ENCODE measurements at regions not wholly inside any gene's neighbourhood (a gene's known extent, or its start where the extent isn't known, plus 50 kb on each side); places are given as distances from the start of the nearest gene placed in this dataset.

DNA sequence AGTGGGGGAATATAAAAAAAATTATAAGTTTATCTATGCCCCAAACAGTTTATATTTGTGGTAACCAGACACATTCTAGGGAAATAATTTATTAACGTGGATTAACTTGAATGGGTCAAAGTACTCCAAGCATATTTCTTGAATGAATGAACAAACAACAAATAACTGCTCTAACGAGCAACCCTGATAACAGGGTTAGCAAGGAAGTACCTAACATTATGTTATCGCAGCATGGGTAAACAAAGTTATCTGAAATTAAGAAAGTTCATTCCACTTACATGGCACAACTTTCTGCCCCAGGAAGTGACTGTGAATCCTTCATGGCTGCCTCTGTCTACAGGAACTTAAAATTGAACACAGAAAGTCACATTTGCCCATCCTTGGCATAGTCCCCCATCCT lies 812.9 kb upstream of the ACVR2A start:
- TF ChIP-seq, protein P1, sequence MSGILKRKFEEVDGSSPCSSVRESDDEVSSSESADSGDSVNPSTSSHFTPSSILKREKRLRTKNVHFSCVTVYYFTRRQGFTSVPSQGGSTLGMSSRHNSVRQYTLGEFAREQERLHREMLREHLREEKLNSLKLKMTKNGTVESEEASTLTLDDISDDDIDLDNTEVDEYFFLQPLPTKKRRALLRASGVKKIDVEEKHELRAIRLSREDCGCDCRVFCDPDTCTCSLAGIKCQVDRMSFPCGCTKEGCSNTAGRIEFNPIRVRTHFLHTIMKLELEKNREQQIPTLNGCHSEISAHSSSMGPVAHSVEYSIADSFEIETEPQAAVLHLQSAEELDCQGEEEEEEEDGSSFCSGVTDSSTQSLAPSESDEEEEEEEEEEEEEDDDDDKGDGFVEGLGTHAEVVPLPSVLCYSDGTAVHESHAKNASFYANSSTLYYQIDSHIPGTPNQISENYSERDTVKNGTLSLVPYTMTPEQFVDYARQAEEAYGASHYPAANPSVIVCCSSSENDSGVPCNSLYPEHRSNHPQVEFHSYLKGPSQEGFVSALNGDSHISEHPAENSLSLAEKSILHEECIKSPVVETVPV (CRISPR knock-in tag; IDR thresholded peaks at IDR 0.05), result no peak
- TF ChIP-seq ZFP30 (CRISPR knock-in tag; IDR thresholded peaks at IDR 0.05) (no peak), ZFP3 (CRISPR knock-in tag; IDR thresholded peaks at IDR 0.05) (no peak), ZNF565 (CRISPR knock-in tag; conservative IDR thresholded peaks at IDR 0.05; ENCODE audit: low read depth) (no peak), RARB (CRISPR knock-in tag; IDR thresholded peaks at IDR 0.05) (no peak), ZNF70 (CRISPR knock-in tag; IDR thresholded peaks at IDR 0.05) (no peak)
